ENCODE measurements at regions not wholly inside any gene's neighbourhood (a gene's known extent, or its start where the extent isn't known, plus 50 kb on each side); places are given as distances from the start of the nearest gene placed in this dataset.

GRCh38 chr15:56831467-56832005, 86.9 kb upstream of the TCF12 start:
- intact Hi-C loops (cut with DNase I; ENCODE audit: low total_unique reads), result no loop called here
- TF ChIP-seq CTCF (IDR thresholded peaks at IDR 0.05) (no peak), POLR2A (IDR thresholded peaks at IDR 0.05) (no peak)
- 54 to 69% methylated on average over 3 of the region's 3 CpGs for WGBS, 2 donors
- no peak overlapping the region for H3K4me3 ChIP-seq (ENCODE audit: low read depth, poor library complexity, severe bottlenecking)
- DNase-seq (ENCODE audit: low spot score in 2 of 2), result no peak

- no peak for DNase-seq (ENCODE audit: low spot score in 2 of 2)
- WGBS, 2 donors, result 100% methylated on average over 2 of the region's 2 CpGs
- intact Hi-C loops (cut with DNase I; ENCODE audit: low total_unique reads), result no loop called here
- no peak overlapping the region for H3K4me3 ChIP-seq (ENCODE audit: low read depth, poor library complexity, severe bottlenecking)
- no peak for TF ChIP-seq POLR2A (IDR thresholded peaks at IDR 0.05)
- TF ChIP-seq CTCF (IDR thresholded peaks at IDR 0.05), result no peak
Measured at GRCh38 chr15:56824175-56824574, 90.9 kb upstream of the ZNF280D start.

GRCh38 chr15:56821721-56822425, 88.6 kb upstream of the ZNF280D start:
- H3K4me3 ChIP-seq (ENCODE audit: low read depth, poor library complexity, severe bottlenecking), result no peak overlapping the region
- intact Hi-C loops (cut with DNase I; ENCODE audit: low total_unique reads), result no loop called here
- 70 to 75% methylated on average over 3 of the region's 3 CpGs for whole genome bisulfite sequencing, 2 donors
- TF ChIP-seq CTCF (IDR thresholded peaks at IDR 0.05), result no peak
- no peak for TF ChIP-seq POLR2A (IDR thresholded peaks at IDR 0.05)
- DNase-seq (ENCODE audit: low spot score in 2 of 2), result no peak

- no peak overlapping the region for H3K4me3 ChIP-seq (ENCODE audit: low read depth, poor library complexity, severe bottlenecking)
- intact Hi-C loops (cut with DNase I; ENCODE audit: low total_unique reads), result no loop called here
- no peak for TF ChIP-seq POLR2A (IDR thresholded peaks at IDR 0.05)
- no peak for TF ChIP-seq CTCF (IDR thresholded peaks at IDR 0.05)
- no peak for DNase-seq (ENCODE audit: low spot score in 2 of 2)
Measured at GRCh38 chr15:56820333-56820732, 87.0 kb upstream of the ZNF280D start.

GRCh38 chr15:56817321-56818080, 84.2 kb upstream of the ZNF280D start:
- DNase-seq (ENCODE audit: low spot score in 2 of 2), result no peak
- WGBS, 2 donors, result 20 to 25% methylated on average over 1 of the region's 1 CpG
- intact Hi-C loops (cut with DNase I; ENCODE audit: low total_unique reads), result no loop called here
- TF ChIP-seq CTCF (IDR thresholded peaks at IDR 0.05) (no peak), POLR2A (IDR thresholded peaks at IDR 0.05) (no peak)
- H3K4me3 ChIP-seq (ENCODE audit: low read depth, poor library complexity, severe bottlenecking), result no peak overlapping the region
